Endodermal cell (in vitro differentiated cells): ENCODE measurements at regions not wholly inside any gene's neighbourhood (a gene's known extent, or its start where the extent isn't known, plus 50 kb on each side); places are given as distances from the start of the nearest gene placed in this dataset.

Experiments used
- DNase-seq: peaks from one replicate; pipeline ENCODE4 v3.0.0-alpha.2; 2017
- H3K27ac ChIP-seq: 2 replicates; pipeline ENCODE4 v1.5.1; 2013; ENCODE audit warnings: mild to moderate bottlenecking, low read depth, low read length, moderate library complexity
- H3K27me3 ChIP-seq: 2 replicates; pipeline ENCODE4 v1.6.1; 2013; ENCODE audit warnings: mild to moderate bottlenecking, low read length, moderate library complexity; ENCODE audit not compliant: insufficient read depth, control insufficient read depth, poor library complexity, severe bottlenecking
- H3K36me3 ChIP-seq: 2 replicates; pipeline ENCODE4 v1.7.0; 2013; ENCODE audit warnings: mild to moderate bottlenecking, low read length, moderate library complexity; ENCODE audit not compliant: control insufficient read depth, insufficient read depth
- H3K4me1 ChIP-seq: one replicate; pipeline ENCODE4 v1.7.0; 2013; ENCODE audit warnings: low read length; ENCODE audit not compliant: control insufficient read depth, insufficient read depth
- H3K4me3 ChIP-seq: 2 replicates; pipeline ENCODE4 v1.5.1; 2013; ENCODE audit warnings: mild to moderate bottlenecking, low read length, moderate library complexity
- H3K9ac ChIP-seq: 2 replicates; pipeline ENCODE4 v1.6.1; 2013; ENCODE audit warnings: mild to moderate bottlenecking, low read length, moderate library complexity; ENCODE audit not compliant: poor library complexity, severe bottlenecking; ENCODE audit errors: extremely low read depth
- H3K9me3 ChIP-seq: 2 replicates; pipeline ENCODE4 v1.6.1; 2013; ENCODE audit warnings: mild to moderate bottlenecking, low read length, moderate library complexity; ENCODE audit not compliant: control insufficient read depth
- H3K27ac Mint-ChIP-seq: 2 replicates; pipeline ENCODE4 v1.8.0; 2020; ENCODE audit warnings: mixed read lengths
- H3K27me3 Mint-ChIP-seq: 2 replicates; pipeline ENCODE4 v1.8.0; 2021; ENCODE audit warnings: mild to moderate bottlenecking, mixed read lengths; ENCODE audit not compliant: insufficient read depth
- H3K36me3 Mint-ChIP-seq: 2 replicates; pipeline ENCODE4 v1.8.0; 2020; ENCODE audit warnings: low read depth, mixed read lengths
- H3K4me1 Mint-ChIP-seq: 2 replicates; pipeline ENCODE4 v1.8.0; 2020; ENCODE audit warnings: mixed read lengths
- H3K4me3 Mint-ChIP-seq: 2 replicates; pipeline ENCODE4 v1.8.0; 2020; ENCODE audit warnings: mild to moderate bottlenecking, moderate library complexity, mixed read lengths
- H3K9me3 Mint-ChIP-seq: 2 replicates; pipeline ENCODE4 v1.8.0; 2020; ENCODE audit warnings: mild to moderate bottlenecking, mixed read lengths
- CTCF ChIP-seq: fragments of 200-600 bp; sonication (generic); conservative IDR thresholded peaks from 2 replicates; pipeline ENCODE4 v1.5.0; 2021; ENCODE audit warnings: antibody characterized with exemption, mild to moderate bottlenecking
- WGBS, 2 experiments: methylation state at CpG; one replicate each; pipeline versions ENCODE4 v1.1.5 to v1.1.7; 2013; ENCODE audit warnings: missing lambda C conversion rate in 2 of 2, mixed read lengths in 1 of 2; ENCODE audit not compliant: insufficient coverage in 1 of 2, insufficient read length in 1 of 2; 5-methylcytosine and 5-hydroxymethylcytosine counted together

DNA sequence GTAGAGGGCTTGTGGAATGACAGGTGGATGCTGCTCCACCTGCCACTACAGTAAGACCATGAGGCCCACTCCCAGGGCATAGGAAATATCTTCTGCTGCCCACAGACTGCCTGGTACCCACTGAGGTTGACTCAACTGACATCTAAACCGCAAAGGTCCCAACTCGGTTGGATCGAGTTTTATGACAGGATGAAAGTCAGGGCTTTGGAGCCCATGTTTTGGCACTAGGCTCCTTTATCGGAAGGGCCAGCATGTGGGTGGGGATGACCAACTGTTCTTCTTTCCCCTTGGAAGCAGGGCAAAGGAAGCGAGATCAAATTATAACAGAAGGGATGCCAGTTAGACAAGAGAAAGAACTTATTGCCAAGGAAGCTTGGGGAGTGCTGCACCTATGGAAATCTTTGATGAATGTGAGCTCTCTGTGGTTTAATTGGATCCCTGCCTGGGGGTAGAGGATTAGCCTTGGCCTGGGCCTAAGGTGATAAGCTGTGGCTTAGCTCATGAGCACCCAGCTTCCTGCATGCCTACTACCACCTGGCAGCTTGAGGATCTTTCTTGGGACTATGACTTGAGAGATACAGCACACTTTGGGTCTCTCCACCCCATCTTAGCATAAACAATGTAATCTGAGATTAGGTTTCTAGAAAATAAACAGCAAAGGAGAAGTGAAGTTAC, 121.8 kb downstream of the KCNA5 start:
- no peaks in the 10 kb centered on the region for H3K36me3 ChIP-seq
- H3K27me3 Mint-ChIP-seq, result peaks cover 7% of the 10 kb centered on the region
- no peaks in the 10 kb centered on the region for H3K27me3 ChIP-seq
- no peak overlapping the region for H3K9ac ChIP-seq
- H3K36me3 Mint-ChIP-seq, result no peaks in the 10 kb centered on the region
- no peak for TF ChIP-seq CTCF
- no peak overlapping the region for H3K4me3 Mint-ChIP-seq
- no peak for DNase-seq
- no peak overlapping the region for H3K4me3 ChIP-seq
- H3K9me3 ChIP-seq, result no peaks in the 10 kb centered on the region
- H3K4me1 ChIP-seq, result no peaks in the 10 kb centered on the region
- no peak overlapping the region for H3K27ac Mint-ChIP-seq
- no peaks in the 10 kb centered on the region for H3K9me3 Mint-ChIP-seq
- WGBS, 2 experiments, result 86 to 96% methylated on average over 4 to 5 of the region's 5 CpGs
- H3K4me1 Mint-ChIP-seq, result peaks cover 8% of the 10 kb centered on the region
- no peak overlapping the region for H3K27ac ChIP-seq

- Mint-ChIP-seq H3K4me1 (peaks cover 8% of the 10 kb centered on the region), H3K9me3 (no peaks in the 10 kb centered on the region), H3K27ac (no peak overlapping the region), H3K36me3 (no peaks in the 10 kb centered on the region), H3K27me3 (no peaks in the 10 kb centered on the region), H3K4me3 (no peak overlapping the region)
- H3K9me3 ChIP-seq, result no peaks in the 10 kb centered on the region
- H3K27me3 ChIP-seq, result no peaks in the 10 kb centered on the region
- H3K36me3 ChIP-seq, result no peaks in the 10 kb centered on the region
- no peak for TF ChIP-seq CTCF
- DNase-seq, result no peak
- no peak overlapping the region for H3K27ac ChIP-seq
- no peak overlapping the region for H3K9ac ChIP-seq
- no peaks in the 10 kb centered on the region for H3K4me1 ChIP-seq
- WGBS, 2 experiments, result 88 to 94% methylated on average over 4 of the region's 4 CpGs
- no peak overlapping the region for H3K4me3 ChIP-seq
Observed at GRCh38 chr12:5166976-5167375, 123.3 kb downstream of the KCNA5 start.

- Histone ChIP-seq H3K27me3 (no peaks in the 10 kb centered on the region), H3K9me3 (no peaks in the 10 kb centered on the region), H3K4me1 (no peaks in the 10 kb centered on the region), H3K4me3 (no peak overlapping the region), H3K36me3 (no peaks in the 10 kb centered on the region), H3K27ac (no peak overlapping the region), H3K9ac (no peak overlapping the region)
- no peak overlapping the region for H3K27ac Mint-ChIP-seq
- WGBS, 2 experiments, result 90 to 97% methylated on average over 4 to 5 of the region's 5 CpGs
- H3K27me3 Mint-ChIP-seq, result no peaks in the 10 kb centered on the region
- no peak for DNase-seq
- H3K9me3 Mint-ChIP-seq, result no peaks in the 10 kb centered on the region
- H3K4me3 Mint-ChIP-seq, result no peak overlapping the region
- no peaks in the 10 kb centered on the region for H3K36me3 Mint-ChIP-seq
- peaks cover 8% of the 10 kb centered on the region for H3K4me1 Mint-ChIP-seq
- no peak for TF ChIP-seq CTCF
Observed at GRCh38 chr12:5168148-5168547, 124.5 kb downstream of the KCNA5 start.
